Stomach (tissue), 4 donors: ENCODE measurements at regions not wholly inside any gene's neighbourhood (a gene's known extent, or its start where the extent isn't known, plus 50 kb on each side); places are given as distances from the start of the nearest gene placed in this dataset.

Source experiments
- CTCF ChIP-seq, 7 experiments: fragments of 450-650 bp in 4 of 7; fragments of 200-600 bp in 3 of 7; sonication (generic) in 3 of 7; IDR thresholded peaks; one replicate each; pipeline ENCODE4 v1.5.1; 2016 to 2019; ENCODE audit warnings: antibody characterized with exemption in 7 of 7, control low read depth in 2 of 7, mild to moderate bottlenecking in 1 of 7
- POLR2A ChIP-seq, 4 donors: fragments of 450-650 bp; IDR thresholded peaks; one replicate each; pipeline ENCODE4 v1.6.1; 2016; ENCODE audit warnings: antibody characterized with exemption in 4 of 4, control low read depth in 2 of 4, mild to moderate bottlenecking in 1 of 4, moderate library complexity in 1 of 4
- POLR2AphosphoS5 ChIP-seq, 3 donors: sonication (generic); formaldehyde crosslinking; IDR thresholded peaks; one replicate each; pipeline ENCODE4 v1.6.1; 2016; ENCODE audit warnings: antibody characterized with exemption in 3 of 3

GRCh38 chr4:126687655-126688358 is 945.0 kb upstream of the INTU start:
- TF ChIP-seq CTCF (IDR thresholded peaks at IDR 0.05): no peak
- TF ChIP-seq POLR2AphosphoS5 (IDR thresholded peaks at IDR 0.05): no peak
- TF ChIP-seq POLR2A (IDR thresholded peaks at IDR 0.05): no peak
